ENCODE measurements at regions not wholly inside any gene's neighbourhood (a gene's known extent, or its start where the extent isn't known, plus 50 kb on each side); places are given as distances from the start of the nearest gene placed in this dataset.

DNA sequence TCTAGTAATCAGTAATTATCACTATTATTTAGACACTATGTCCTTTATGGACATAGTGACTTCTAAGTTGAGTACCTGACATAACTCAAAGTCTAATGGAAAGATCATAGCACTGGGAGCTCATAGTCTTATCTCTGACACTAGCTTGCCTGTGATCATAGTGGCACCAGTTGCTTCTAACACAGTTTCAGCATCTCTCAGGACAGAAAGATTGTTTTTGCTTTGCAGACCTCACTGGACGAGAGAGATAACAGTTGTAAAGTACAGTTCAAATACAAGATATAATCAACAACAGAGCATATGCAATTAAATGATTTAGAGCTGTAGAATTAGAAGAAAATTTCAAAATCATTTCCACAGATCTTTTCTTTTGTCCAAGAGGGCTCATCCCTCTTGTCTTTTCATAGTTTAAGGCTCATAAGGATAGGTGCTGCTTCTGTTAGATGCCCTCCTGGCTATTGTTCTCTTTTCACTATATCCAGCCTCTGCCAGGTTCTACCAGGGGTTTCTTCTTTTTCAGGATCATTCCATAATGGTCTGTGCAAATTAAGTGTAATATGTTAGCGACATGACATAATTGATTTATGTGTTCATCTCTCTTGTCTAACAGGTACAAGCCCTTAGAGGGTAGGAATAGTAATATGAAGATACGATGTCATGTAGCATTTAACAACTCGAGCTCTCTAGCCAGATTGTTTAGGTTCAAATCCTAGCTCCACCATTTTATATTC is 1175.4 kb upstream of the TENM4 start:
- CTCF ChIA-PET, result interaction anchor here (0.5 to 1.2 kb wide), 2 partner anchors 14 to 127 kb away, joined by 3 read pairs; no protein-coding TSS in a partner anchor
- no peaks in the 10 kb centered on the region for H3K36me3 ChIP-seq (ENCODE audit: control insufficient read depth, insufficient read depth, low read length)
- no peak overlapping the region for H3K4me3 ChIP-seq (ENCODE audit: low read depth, low read length)
- DNase-seq (ENCODE audit: low read depth), result no peak
- POLR2A ChIA-PET, result no interaction called here
- no peak for TF ChIP-seq CTCF (IDR thresholded peaks at IDR 0.05; ENCODE audit: insufficient read depth, low read depth, low read length)
- H3K27me3 ChIP-seq (ENCODE audit: control insufficient read depth, insufficient read depth, low read length), result no peaks in the 10 kb centered on the region

DNA sequence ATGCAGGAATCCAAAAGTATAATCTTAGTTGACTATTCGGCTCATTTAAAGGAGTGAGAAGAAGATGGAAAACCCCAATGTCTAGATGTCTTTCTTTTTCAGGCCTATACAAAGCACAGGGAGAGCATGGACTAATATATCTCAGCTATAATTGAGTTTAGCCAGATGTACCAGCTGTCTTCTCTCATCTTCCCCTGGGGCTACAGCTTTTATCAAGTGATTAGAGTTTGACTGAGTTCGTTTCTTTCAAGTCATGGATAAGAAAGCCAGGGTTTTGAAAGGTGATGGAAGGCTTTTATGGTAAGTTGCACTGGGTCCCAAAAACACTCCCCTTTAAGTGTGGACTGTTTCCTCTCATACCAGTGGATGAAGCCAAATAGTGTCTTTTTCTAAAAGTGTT is 1172.8 kb upstream of the TENM4 start:
- Histone ChIP-seq H3K4me3 (ENCODE audit: low read depth, low read length) (no peak overlapping the region), H3K27me3 (ENCODE audit: control insufficient read depth, insufficient read depth, low read length) (no peaks in the 10 kb centered on the region), H3K36me3 (ENCODE audit: control insufficient read depth, insufficient read depth, low read length) (no peaks in the 10 kb centered on the region)
- no peak for TF ChIP-seq CTCF (IDR thresholded peaks at IDR 0.05; ENCODE audit: insufficient read depth, low read depth, low read length)
- ChIA-PET POLR2A (no interaction called here), CTCF (interaction anchor here (1.1 kb wide), 1 partner anchor 23 kb away, joined by 3 read pairs; no protein-coding TSS in a partner anchor)
- DNase-seq (ENCODE audit: low read depth), result no peak

GRCh38 chr11:80610516-80610915 is 1169.7 kb upstream of the TENM4 start:
- Histone ChIP-seq H3K27me3 (ENCODE audit: control insufficient read depth, insufficient read depth, low read length) (no peaks in the 10 kb centered on the region), H3K36me3 (ENCODE audit: control insufficient read depth, insufficient read depth, low read length) (no peaks in the 10 kb centered on the region), H3K4me3 (ENCODE audit: low read depth, low read length) (no peak overlapping the region)
- DNase-seq (ENCODE audit: low read depth), result no peak
- TF ChIP-seq CTCF (IDR thresholded peaks at IDR 0.05; ENCODE audit: insufficient read depth, low read depth, low read length), result no peak
- CTCF ChIA-PET, result no interaction called here
- POLR2A ChIA-PET, result no interaction called here

DNA sequence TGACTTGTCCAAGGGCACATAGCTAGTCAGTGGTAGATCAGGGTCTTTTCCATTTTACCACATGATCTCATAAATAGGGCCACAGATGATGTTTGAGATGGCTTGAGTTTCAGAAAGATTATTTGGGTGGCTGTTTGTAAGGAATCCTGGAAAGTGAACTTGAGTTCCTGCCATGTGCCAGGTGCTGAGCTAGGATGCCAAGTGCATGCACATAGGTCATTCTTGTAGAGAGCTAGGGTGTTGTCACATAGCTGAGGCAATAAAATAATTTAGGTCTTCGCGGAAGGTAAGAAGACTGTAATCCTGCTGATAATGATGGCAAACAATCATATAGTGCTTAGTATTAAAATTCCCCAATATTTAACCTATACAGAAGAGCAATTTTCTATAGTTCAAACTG is 1162.6 kb upstream of the TENM4 start:
- Histone ChIP-seq H3K27me3 (ENCODE audit: control insufficient read depth, insufficient read depth, low read length) (no peaks in the 10 kb centered on the region), H3K4me3 (ENCODE audit: low read depth, low read length) (no peak overlapping the region), H3K36me3 (ENCODE audit: control insufficient read depth, insufficient read depth, low read length) (no peaks in the 10 kb centered on the region)
- CTCF ChIA-PET, result no interaction called here
- no peak for TF ChIP-seq CTCF (IDR thresholded peaks at IDR 0.05; ENCODE audit: insufficient read depth, low read depth, low read length)
- no peak for DNase-seq (ENCODE audit: low read depth)
- POLR2A ChIA-PET, result no interaction called here

GRCh38 chr11:80598905-80599304 is 1158.1 kb upstream of the TENM4 start:
- POLR2A ChIA-PET, result no interaction called here
- H3K4me3 ChIP-seq (ENCODE audit: low read depth, low read length), result no peak overlapping the region
- H3K36me3 ChIP-seq (ENCODE audit: control insufficient read depth, insufficient read depth, low read length), result no peaks in the 10 kb centered on the region
- TF ChIP-seq CTCF (IDR thresholded peaks at IDR 0.05; ENCODE audit: insufficient read depth, low read depth, low read length), result no peak
- CTCF ChIA-PET, result no interaction called here
- no peaks in the 10 kb centered on the region for H3K27me3 ChIP-seq (ENCODE audit: control insufficient read depth, insufficient read depth, low read length)
- no peak for DNase-seq (ENCODE audit: low read depth)
